SK-N-SH (cell line): ENCODE measurements at regions not wholly inside any gene's neighbourhood (a gene's known extent, or its start where the extent isn't known, plus 50 kb on each side); places are given as distances from the start of the nearest gene placed in this dataset.

Experiments used
- CTCF ChIA-PET: fragments of 300-600, 350-600 bp; formaldehyde crosslinking; extraction: SDS; loops from one replicate; lab custom pipeline; 2021; lab: Yijun Ruan, JAX
- POLR2A ChIA-PET: fragments of 350-600 bp; sonication (Branson Sonifier 250); formaldehyde crosslinking; extraction: SDS; loops from one replicate; lab custom pipeline; 2020; ENCODE audit warnings: antibody characterized with exemption, inconsistent platforms; lab: Yijun Ruan, JAX
- DNase-seq: peaks from one replicate; pipeline ENCODE4 v3.0.0; 2012
- H2AFZ ChIP-seq: fragments of 200-600 bp; sonication (generic); 2 replicates; pipeline ENCODE4 v1.8.1; 2016; ENCODE audit warnings: antibody characterized with exemption, mild to moderate bottlenecking, low read depth
- H3F3A ChIP-seq: fragments of 200-600 bp; sonication (generic); replicated peaks from 2 replicates; pipeline ENCODE3; 2016; ENCODE audit warnings: antibody characterized with exemption, mild to moderate bottlenecking; ENCODE audit not compliant: insufficient read depth
- H3K27ac ChIP-seq, 2 experiments: fragments of 200-500 bp in 1 of 2; fragments of 200-600 bp in 1 of 2; sonication (Bioruptor generic) in 1 of 2; sonication (generic), shearing (Covaris generic) in 1 of 2; 2 replicates each; pipeline versions ENCODE4 v1.5.1 to v1.6.1; 2014 to 2016; ENCODE audit warnings: low read depth in 2 of 2, inconsistent platforms in 1 of 2, low read length in 1 of 2, mild to moderate bottlenecking in 1 of 2, mixed read lengths in 1 of 2
- H3K27me3 ChIP-seq: fragments of 200-600 bp; sonication (generic), shearing (Covaris generic); 2 replicates; pipeline ENCODE4 v1.6.1; 2016; ENCODE audit warnings: mixed run types; ENCODE audit not compliant: insufficient read depth
- H3K36me3 ChIP-seq, 2 experiments: fragments of 200-500 bp in 1 of 2; fragments of 200-600 bp in 1 of 2; sonication (Bioruptor generic) in 1 of 2; sonication (generic) in 1 of 2; replicated peaks in 1 of 2; 2 replicates each; pipeline versions ENCODE3 to v1.5.1; 2014 to 2016; ENCODE audit warnings: low read length in 1 of 2, mild to moderate bottlenecking in 1 of 2; ENCODE audit not compliant: insufficient read depth in 2 of 2, control insufficient read depth in 1 of 2
- H3K4me1 ChIP-seq, 2 experiments: fragments of 200-500 bp in 1 of 2; fragments of 200-600 bp in 1 of 2; sonication (Bioruptor generic) in 1 of 2; sonication (generic), shearing (Covaris generic) in 1 of 2; 2 replicates each; pipeline versions ENCODE4 v1.5.1 to v1.6.1; 2014 to 2016; ENCODE audit warnings: low read depth in 1 of 2, low read length in 1 of 2, mixed run types in 1 of 2; ENCODE audit not compliant: insufficient read depth in 2 of 2, control insufficient read depth in 1 of 2
- H3K4me2 ChIP-seq: fragments of 200-600 bp; sonication (generic), shearing (Covaris generic); 2 replicates; pipeline ENCODE4 v1.6.1; 2017; ENCODE audit warnings: mixed run types
- H3K4me3 ChIP-seq, 2 experiments: fragments of 200-500 bp in 1 of 2; fragments of 200-600 bp in 1 of 2; sonication (Bioruptor generic) in 1 of 2; sonication (generic), shearing (Covaris generic) in 1 of 2; 2 replicates each; pipeline versions ENCODE4 v1.5.1 to v1.8.1; 2014 to 2016; ENCODE audit warnings: low read depth in 2 of 2, inconsistent platforms in 1 of 2, low read length in 1 of 2, mild to moderate bottlenecking in 1 of 2, mixed read lengths in 1 of 2, moderate library complexity in 1 of 2
- H3K79me2 ChIP-seq: fragments of 200-600 bp; sonication (generic); 2 replicates; pipeline ENCODE4 v1.8.1; 2017; ENCODE audit warnings: mild to moderate bottlenecking; ENCODE audit not compliant: insufficient read depth
- H3K9ac ChIP-seq: fragments of 200-600 bp; sonication (generic); 2 replicates; pipeline ENCODE4 v1.6.1; 2017; ENCODE audit warnings: mixed run types
- H3K9me2 ChIP-seq: fragments of 200-600 bp; sonication (generic); 2 replicates; pipeline ENCODE4 v1.6.1; 2017; ENCODE audit warnings: mixed run types
- H3K9me3 ChIP-seq: fragments of 200-600 bp; sonication (generic); 2 replicates; pipeline ENCODE4 v1.6.1; 2017; ENCODE audit warnings: mixed run types, mild to moderate bottlenecking, moderate library complexity
- H4K20me1 ChIP-seq: fragments of 200-600 bp; sonication (generic); 2 replicates; pipeline ENCODE4 v1.6.1; 2017; ENCODE audit warnings: mild to moderate bottlenecking, mixed run types; ENCODE audit not compliant: insufficient read depth
- CHD2 ChIP-seq: fragments of 150-350 bp; IDR thresholded peaks from 2 replicates; pipeline ENCODE4 v1.6.1; 2018; ENCODE audit warnings: low read length; ENCODE audit not compliant: partially characterized antibody
- EZH2phosphoT487 ChIP-seq: fragments of 200-600 bp; sonication (generic); IDR thresholded peaks from 2 replicates; pipeline ENCODE4 v1.6.1; 2017; ENCODE audit warnings: low read depth, mixed run types, mild to moderate bottlenecking, antibody characterized with exemption, moderate library complexity, borderline replicate concordance
- GATA2 ChIP-seq: sonication (generic); formaldehyde crosslinking; IDR thresholded peaks from 2 replicates; pipeline ENCODE4 v1.5.0; 2020; ENCODE audit warnings: mild to moderate bottlenecking, missing genetic modification reagents
- NFIC ChIP-seq: IDR thresholded peaks from 2 replicates; pipeline ENCODE4 v1.4.0; 2012; ENCODE audit warnings: borderline replicate concordance
- RFX5 ChIP-seq: IDR thresholded peaks from 2 replicates; pipeline ENCODE4 v1.6.1; 2012; ENCODE audit warnings: mild to moderate bottlenecking, improper control_type of control experiment, low read length
- SMC3 ChIP-seq: IDR thresholded peaks from 2 replicates; pipeline ENCODE4 v1.6.1; 2012; ENCODE audit warnings: low read depth, low read length, improper control_type of control experiment
- YY1 ChIP-seq: IDR thresholded peaks from 2 replicates; pipeline ENCODE4 v1.4.0; 2012; ENCODE audit warnings: low read depth, mild to moderate bottlenecking
- whole genome bisulfite sequencing: methylation state at CpG from one replicate; pipeline ENCODE4 v1.1.6; 2017; ENCODE audit warnings: low lambda C conversion rate; 5-methylcytosine and 5-hydroxymethylcytosine counted together
- TF ChIP-seq, protein P1 (sequence below): IDR thresholded peaks from 2 replicates; pipeline ENCODE4 v1.4.0; 2012; ENCODE audit warnings: low read depth, borderline replicate concordance
- TF ChIP-seq, protein P2 (sequence below): fragments of 150-350 bp; IDR thresholded peaks from 2 replicates; pipeline ENCODE4 v1.6.1; 2016; ENCODE audit warnings: mild to moderate bottlenecking, low read depth, low read length

DNA sequence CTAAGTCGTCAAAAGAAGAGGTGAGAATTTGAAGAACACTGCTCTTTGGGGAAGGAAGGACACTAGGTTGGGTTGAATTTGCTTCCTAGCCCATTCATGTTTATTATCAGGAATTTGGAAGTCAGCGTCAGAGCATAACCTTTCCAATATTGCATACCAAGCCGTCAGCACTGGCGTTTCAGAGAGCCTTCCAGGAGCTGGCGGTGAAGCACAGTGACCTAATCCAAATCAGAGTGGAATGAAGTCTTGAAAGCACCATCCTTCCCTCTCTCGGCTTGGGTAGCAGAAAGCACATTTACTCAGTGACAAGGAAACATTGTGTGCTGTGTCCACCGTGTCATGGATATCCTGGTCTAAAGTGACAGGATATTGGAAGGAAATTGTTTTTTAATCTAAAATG is 240.3 kb upstream of the PELI2 start (continued):
- no peak for TF ChIP-seq CHD2
- TF ChIP-seq, protein P1, sequence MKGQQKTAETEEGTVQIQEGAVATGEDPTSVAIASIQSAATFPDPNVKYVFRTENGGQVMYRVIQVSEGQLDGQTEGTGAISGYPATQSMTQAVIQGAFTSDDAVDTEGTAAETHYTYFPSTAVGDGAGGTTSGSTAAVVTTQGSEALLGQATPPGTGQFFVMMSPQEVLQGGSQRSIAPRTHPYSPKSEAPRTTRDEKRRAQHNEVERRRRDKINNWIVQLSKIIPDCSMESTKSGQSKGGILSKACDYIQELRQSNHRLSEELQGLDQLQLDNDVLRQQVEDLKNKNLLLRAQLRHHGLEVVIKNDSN = no peak

DNA sequence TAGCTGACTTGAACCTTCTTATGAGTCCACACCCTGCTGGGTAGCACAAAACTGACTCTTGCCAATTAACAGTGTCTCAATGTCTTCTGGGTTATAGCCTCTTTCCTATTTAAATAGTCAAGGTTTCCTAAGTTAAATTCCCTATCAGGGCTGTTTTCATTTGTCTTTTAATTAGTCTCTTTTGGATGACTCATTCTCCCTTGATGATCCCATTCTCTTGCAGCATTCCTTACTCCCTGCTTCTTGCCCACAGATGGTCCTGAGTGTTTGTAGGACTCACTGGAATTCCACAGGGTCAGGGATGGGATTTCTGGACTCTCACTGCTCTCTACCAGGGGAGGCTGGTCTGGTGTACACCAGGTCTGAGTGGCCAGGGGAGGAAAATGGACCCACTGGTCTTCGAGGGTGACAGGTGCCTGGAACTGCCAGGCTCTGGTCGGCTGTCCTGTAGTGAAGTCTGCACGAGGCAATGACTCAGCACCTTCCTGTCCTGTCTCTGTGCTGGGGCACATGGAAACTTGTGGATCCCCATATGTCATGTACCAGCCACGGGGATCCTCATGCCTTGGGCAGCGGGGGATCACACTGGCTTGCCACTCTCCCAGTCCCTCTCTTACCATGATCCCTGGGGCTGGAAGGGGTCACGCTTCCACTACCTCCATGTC is 236.5 kb upstream of the PELI2 start:
- Histone ChIP-seq H3F3A (no peaks in the 10 kb centered on the region), H3K9me3 (no peaks in the 10 kb centered on the region), H3K4me2 (no peak overlapping the region), H2AFZ (no peak overlapping the region), H3K4me3 (no peak overlapping the region), H3K27me3 (peaks cover 18% of the 10 kb centered on the region; the same call in 1 of the 2 replicates), H3K36me3 (no peaks in the 10 kb centered on the region), H3K79me2 (no peaks in the 10 kb centered on the region), H3K4me1 (no peaks in the 10 kb centered on the region), H4K20me1 (no peaks in the 10 kb centered on the region)
- no peak for TF ChIP-seq EZH2phosphoT487
- TF ChIP-seq NFIC = no peak
- TF ChIP-seq, protein P2, sequence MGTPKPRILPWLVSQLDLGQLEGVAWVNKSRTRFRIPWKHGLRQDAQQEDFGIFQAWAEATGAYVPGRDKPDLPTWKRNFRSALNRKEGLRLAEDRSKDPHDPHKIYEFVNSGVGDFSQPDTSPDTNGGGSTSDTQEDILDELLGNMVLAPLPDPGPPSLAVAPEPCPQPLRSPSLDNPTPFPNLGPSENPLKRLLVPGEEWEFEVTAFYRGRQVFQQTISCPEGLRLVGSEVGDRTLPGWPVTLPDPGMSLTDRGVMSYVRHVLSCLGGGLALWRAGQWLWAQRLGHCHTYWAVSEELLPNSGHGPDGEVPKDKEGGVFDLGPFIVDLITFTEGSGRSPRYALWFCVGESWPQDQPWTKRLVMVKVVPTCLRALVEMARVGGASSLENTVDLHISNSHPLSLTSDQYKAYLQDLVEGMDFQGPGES = no peak
- TF ChIP-seq GATA2 (CRISPR knock-in tag) = no peak
- no peak for TF ChIP-seq CHD2
- TF ChIP-seq, all 33 proteins: peak for 0
- Histone ChIP-seq H3K9ac (no peak overlapping the region), H3K9me2 (no peaks in the 10 kb centered on the region), H3K27ac (no peak overlapping the region)
- ChIA-PET POLR2A (no interaction called here), CTCF (no interaction called here)
- WGBS = 11% methylated on average over 4 of the region's 6 CpGs
- no peak for DNase-seq

DNA sequence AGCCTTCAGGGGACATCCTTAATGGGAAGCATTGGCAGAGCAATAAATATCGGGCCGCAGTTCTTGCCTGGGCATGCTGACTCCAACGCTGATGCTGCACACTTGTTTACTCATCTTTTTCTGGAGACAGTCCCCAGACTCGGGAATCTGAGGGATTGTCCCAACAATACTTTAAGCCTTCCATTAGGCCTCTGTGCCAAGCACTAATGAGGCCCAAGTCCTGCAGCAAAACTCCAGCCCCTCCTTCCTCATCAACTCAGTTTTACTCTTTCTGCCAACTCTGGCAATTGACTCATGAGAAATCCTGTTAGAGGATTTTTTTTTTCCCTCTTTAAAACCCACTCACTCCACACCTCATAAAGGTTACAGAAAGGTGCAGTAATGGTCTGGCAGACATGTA is 233.4 kb upstream of the PELI2 start:
- ChIA-PET POLR2A (no interaction called here), CTCF (no interaction called here)
- Histone ChIP-seq H3K27me3 (no peaks in the 10 kb centered on the region; the same call in 1 of the 2 replicates), H3K4me1 (no peaks in the 10 kb centered on the region), H3K4me3 (no peak overlapping the region), H3K9ac (no peak overlapping the region), H3K9me3 (no peaks in the 10 kb centered on the region), H3K9me2 (no peaks in the 10 kb centered on the region), H4K20me1 (no peaks in the 10 kb centered on the region), H3K79me2 (no peaks in the 10 kb centered on the region), H3K27ac (no peak overlapping the region), H2AFZ (no peak overlapping the region), H3K4me2 (no peak overlapping the region), H3K36me3 (no peaks in the 10 kb centered on the region), H3F3A (no peaks in the 10 kb centered on the region)
- WGBS = 3% methylated on average over 4 of the region's 4 CpGs
- DNase-seq = no peak
- TF ChIP-seq, protein P1 = no peak
- TF ChIP-seq SMC3 (no peak), YY1 (no peak), GATA2 (CRISPR knock-in tag) (no peak), RFX5 (no peak)
